GM19438 (cell line): ENCODE measurements at regions not wholly inside any gene's neighbourhood (a gene's known extent, or its start where the extent isn't known, plus 50 kb on each side); places are given as distances from the start of the nearest gene placed in this dataset.
A peak's percentile ranks its signal among the peaks of the same experiment; 100 is the strongest.
"Not testable (repeated sequence)": the region's sequence is repeated elsewhere in the genome, so short reads cannot be mapped to it uniquely, and the experiment has no call there.

Source experiments
- ATAC-seq: cut with Tn5 transposase; IDR thresholded peaks from one replicate; pipeline ENCODE4 v1.9.1; 2021; ENCODE audit warnings: low read depth; ENCODE audit not compliant: unreplicated experiment

GRCh38 chr15:85196697-85197096 lies 183.7 kb upstream of the AKAP13 start:
- not testable (repeated sequence) for ATAC-seq

DNA sequence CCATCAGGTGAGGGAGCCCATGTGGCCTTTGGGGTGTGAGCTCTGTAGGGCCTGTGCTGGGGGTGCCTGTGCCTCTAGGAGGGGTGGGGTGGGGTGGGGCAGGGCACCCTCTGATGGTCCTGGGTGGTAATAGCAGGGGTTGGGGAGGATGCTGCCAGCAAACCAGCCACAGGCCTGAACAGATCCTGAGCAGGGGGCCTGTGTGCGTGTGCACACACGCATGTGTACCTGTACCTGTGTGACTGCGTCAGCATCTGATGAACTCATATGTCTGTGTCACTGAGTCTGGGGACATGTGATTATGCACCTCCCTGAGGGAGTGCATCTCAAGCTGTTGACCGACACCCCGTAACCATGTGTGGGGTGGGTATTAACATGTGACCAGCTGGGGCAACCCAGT lies 182.8 kb upstream of the AKAP13 start:
- ATAC-seq, result not testable (repeated sequence)

DNA sequence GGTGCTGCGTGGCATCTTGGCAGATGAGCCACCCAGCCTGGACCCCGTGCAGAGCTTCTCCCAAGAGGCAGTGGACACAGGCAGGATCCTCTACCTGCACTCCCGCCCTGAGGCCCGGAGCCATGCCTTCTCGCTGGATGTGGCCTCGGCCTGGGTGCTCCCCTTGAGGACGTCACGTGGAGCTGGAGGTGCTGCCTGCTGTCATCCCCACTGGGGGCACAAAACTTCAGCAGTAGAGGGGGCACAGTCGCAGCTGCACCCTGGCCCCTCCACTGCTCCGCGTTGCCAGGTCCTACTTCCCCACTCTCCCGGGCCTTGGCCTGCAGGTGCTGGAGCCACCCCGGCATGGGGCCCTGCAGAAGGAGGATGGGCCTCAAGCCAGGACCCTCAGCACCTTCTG lies 182.0 kb upstream of the AKAP13 start:
- ATAC-seq, result not testable (repeated sequence)

- ATAC-seq, result peak; percentile 92
Measured at GRCh38 chr15:85200215-85200614, 180.2 kb upstream of the AKAP13 start.

DNA sequence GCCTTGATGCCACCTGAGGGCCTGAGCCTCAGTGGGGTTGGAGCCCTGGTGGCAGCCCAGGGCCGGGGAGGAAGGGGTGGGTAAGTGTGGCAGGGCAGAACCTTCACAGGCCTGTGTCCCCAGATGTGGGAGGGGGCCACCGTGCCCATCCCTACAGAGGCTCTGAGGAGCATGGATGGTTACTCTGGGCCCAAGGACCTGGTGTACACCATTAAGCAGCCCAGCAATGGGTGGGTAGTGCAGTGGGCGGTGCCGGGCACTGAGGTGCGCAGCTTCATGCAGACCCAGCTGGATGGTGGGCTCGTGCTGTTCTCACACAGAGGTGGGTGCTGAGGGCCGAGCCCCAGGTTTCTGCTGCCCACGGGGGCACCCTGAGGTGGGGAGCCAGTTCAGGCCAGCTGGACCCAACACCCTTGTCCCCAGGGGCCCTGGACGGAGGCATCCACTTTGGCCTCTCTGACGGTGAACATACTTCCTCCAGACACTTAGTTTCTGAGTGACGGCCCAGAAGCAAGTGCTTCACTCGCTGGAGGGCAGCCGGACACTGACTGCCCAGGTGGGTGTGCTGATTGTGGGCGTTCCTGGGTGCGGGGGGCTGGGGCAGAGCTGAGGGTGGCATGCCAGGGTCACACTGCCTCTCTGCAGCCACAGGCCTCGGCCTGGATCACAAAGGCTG lies 179.1 kb upstream of the AKAP13 start:
- ATAC-seq, result not testable (repeated sequence)

GRCh38 chr15:85204481-85204880 lies 175.9 kb upstream of the AKAP13 start:
- ATAC-seq, result not testable (repeated sequence)

- not testable (repeated sequence) for ATAC-seq
Measured at GRCh38 chr15:85233791-85234325, 146.5 kb upstream of the AKAP13 start.

GRCh38 chr15:85234450-85235196 lies 145.8 kb upstream of the AKAP13 start:
- not testable (repeated sequence) for ATAC-seq

DNA sequence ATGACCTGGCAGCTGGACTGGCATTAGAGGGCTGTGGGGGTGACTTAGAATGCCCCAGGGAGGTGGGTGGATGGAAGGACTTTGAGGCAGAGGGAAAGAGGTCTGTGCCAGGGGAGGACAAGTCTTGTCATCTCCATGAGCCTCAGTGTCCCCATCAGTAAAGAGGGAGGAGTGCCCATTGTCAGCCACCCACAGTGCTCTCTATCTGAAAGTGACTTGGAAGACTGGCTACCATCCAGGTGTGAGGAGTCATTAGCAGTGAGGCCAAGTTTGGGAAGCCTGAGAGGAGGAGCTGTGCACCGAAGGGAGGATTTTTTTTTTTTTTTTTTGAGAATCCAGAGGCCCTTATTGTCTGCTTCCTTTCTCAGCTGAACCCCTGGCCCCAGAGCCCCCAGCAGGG lies 136.3 kb upstream of the AKAP13 start:
- ATAC-seq, result not testable (repeated sequence)

GRCh38 chr15:85250938-85251542 lies 129.4 kb upstream of the AKAP13 start:
- not testable (repeated sequence) for ATAC-seq

- peak; percentile 73 for ATAC-seq
Measured at GRCh38 chr15:85253196-85253915, 127.0 kb upstream of the AKAP13 start.

GRCh38 chr15:85254961-85255360 lies 125.4 kb upstream of the AKAP13 start:
- ATAC-seq, result not testable (repeated sequence)

- not testable (repeated sequence) for ATAC-seq
Measured at GRCh38 chr15:85255502-85255901, 124.9 kb upstream of the AKAP13 start.

- not testable (repeated sequence) for ATAC-seq
Measured at GRCh38 chr15:85256009-85256997, 124.1 kb upstream of the AKAP13 start.

DNA sequence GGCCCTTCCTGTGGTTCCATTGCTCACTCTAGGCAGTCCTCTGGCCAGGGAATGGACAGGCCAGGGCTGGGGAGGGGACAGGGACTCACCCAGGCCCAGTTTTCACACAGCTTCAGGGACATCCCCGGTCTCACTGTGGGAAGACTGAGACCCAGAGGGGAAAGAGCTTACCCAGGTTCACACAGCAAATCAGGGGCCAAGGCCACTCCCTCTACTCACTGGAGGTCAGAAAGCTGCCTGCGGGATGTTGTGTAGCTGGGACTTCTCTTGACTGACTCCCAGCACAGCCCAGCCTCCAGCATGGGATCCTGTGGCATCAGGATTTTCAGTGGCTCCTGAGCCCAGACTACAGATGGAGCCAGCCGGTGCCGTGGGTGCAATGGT lies 122.3 kb upstream of the AKAP13 start:
- not testable (repeated sequence) for ATAC-seq

DNA sequence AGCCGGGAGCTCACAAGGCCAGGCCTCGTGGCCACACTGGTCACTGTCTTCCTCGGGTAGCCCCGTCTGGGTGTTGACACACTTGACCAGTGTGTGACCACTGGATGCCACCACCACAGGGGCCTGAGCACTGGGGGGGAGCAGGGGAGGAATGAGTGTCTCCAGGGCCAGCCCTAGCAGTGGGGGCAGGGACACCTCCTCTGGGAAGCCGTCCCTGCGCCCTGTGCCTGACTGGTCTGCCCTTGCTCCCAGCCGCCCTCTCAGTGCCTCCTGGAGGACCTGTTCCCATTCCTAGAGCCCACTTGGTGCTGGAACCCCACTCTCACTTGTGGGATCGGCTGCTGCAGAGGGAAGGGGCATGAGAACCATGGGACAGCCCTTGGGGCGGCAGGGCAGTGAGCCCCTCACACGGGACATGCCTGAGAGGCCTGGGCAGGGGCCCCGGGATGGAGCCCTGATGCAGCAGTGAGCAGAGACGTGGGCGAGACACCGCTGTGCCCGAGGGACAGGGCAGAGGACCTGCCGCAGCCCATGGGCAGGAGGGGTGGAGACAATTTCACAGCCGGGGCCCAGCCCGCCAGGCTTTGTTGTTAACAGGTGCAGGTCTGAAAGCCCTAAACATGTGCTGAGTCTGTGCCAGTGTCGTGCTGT lies 121.7 kb upstream of the AKAP13 start:
- not testable (repeated sequence) for ATAC-seq

- ATAC-seq, result not testable (repeated sequence)
Measured at GRCh38 chr15:85260526-85260925, 119.9 kb upstream of the AKAP13 start.

DNA sequence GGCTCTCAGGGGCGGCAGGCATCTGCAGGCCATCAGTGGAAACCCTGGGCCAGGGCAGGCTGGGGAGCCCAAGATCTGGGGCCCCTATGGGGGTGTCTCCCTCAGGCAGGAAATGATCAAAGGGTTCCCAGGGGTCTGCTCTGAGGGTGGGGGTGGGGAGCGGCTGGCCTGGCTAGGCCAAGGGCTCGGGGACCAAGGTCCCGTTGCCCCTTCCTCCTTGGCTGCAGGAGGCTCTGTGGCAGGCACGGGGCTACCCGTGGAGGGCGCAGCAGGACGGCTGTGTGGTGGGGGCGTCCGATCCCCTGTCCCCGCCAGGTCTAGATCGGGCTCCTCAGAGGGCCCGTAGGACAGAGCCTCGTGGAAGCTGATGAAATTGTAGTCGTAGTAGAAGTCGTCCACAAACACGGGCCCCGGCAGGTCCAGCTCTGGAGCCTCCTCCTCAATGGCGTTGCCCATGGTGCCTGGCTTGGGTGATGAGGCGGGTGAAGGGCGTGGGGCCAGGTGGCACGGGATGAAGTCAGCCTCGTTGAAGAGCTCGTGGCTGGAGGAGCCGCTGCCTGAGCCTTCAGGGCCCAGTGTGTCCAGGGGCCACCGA lies 117.8 kb upstream of the AKAP13 start:
- ATAC-seq, result not testable (repeated sequence)
